ENCODE measurements at regions not wholly inside any gene's neighbourhood (a gene's known extent, or its start where the extent isn't known, plus 50 kb on each side); places are given as distances from the start of the nearest gene placed in this dataset.
A peak's percentile ranks its signal among the peaks of the same experiment; 100 is the strongest.

GRCh38 chr1:17998889-17999288 lies 108.7 kb upstream of the IGSF21 start:
- no peak for DNase-seq (ENCODE audit: extremely low read depth, low read depth)
- TF ChIP-seq CTCF (IDR thresholded peaks at IDR 0.05; ENCODE audit: low read depth, low read length): peak; percentile 9

GRCh38 chr1:17999884-18000283 lies 107.7 kb upstream of the IGSF21 start:
- no peak for DNase-seq (ENCODE audit: extremely low read depth, low read depth)
- no peak for TF ChIP-seq CTCF (IDR thresholded peaks at IDR 0.05; ENCODE audit: low read depth, low read length)

- TF ChIP-seq CTCF (IDR thresholded peaks at IDR 0.05; ENCODE audit: low read depth, low read length): no peak
- DNase-seq (ENCODE audit: extremely low read depth, low read depth): no peak
These were observed 105.9 kb upstream of the IGSF21 start for GRCh38 chr1:18001725-18002124.

- TF ChIP-seq CTCF (IDR thresholded peaks at IDR 0.05; ENCODE audit: low read depth, low read length): no peak
- no peak for DNase-seq (ENCODE audit: extremely low read depth, low read depth)
These were observed 103.3 kb upstream of the IGSF21 start for GRCh38 chr1:18004278-18004677.

GRCh38 chr1:18005238-18005637 lies 102.4 kb upstream of the IGSF21 start:
- no peak for TF ChIP-seq CTCF (IDR thresholded peaks at IDR 0.05; ENCODE audit: low read depth, low read length)
- DNase-seq (ENCODE audit: extremely low read depth, low read depth): no peak

GRCh38 chr1:18007391-18008041 lies 100.1 kb upstream of the IGSF21 start:
- no peak for DNase-seq (ENCODE audit: extremely low read depth, low read depth)
- no peak for TF ChIP-seq CTCF (IDR thresholded peaks at IDR 0.05; ENCODE audit: low read depth, low read length)

GRCh38 chr1:18008081-18008480 lies 99.5 kb upstream of the IGSF21 start:
- no peak for DNase-seq (ENCODE audit: extremely low read depth, low read depth)
- no peak for TF ChIP-seq CTCF (IDR thresholded peaks at IDR 0.05; ENCODE audit: low read depth, low read length)
